Mammary epithelial cell (primary cell): ENCODE measurements at regions not wholly inside any gene's neighbourhood (a gene's known extent, or its start where the extent isn't known, plus 50 kb on each side); places are given as distances from the start of the nearest gene placed in this dataset.

Experiments used
- EZH2 ChIP-seq: IDR thresholded peaks from 2 replicates; pipeline ENCODE4 v1.6.1; 2012; ENCODE audit warnings: low read length, inconsistent platforms, borderline replicate concordance
- TF ChIP-seq, protein P1 (sequence below), 2 donors: IDR thresholded peaks in 1 of 2; conservative IDR thresholded peaks in 1 of 2; 2 replicates each; pipeline ENCODE4 v1.5.1; 2011 to 2012; ENCODE audit warnings: inconsistent platforms in 2 of 2, low read length in 2 of 2, mild to moderate bottlenecking in 2 of 2, control low read depth in 1 of 2, low read depth in 1 of 2; ENCODE audit not compliant: insufficient read depth in 1 of 2; ENCODE audit errors: extremely low read depth in 1 of 2

DNA sequence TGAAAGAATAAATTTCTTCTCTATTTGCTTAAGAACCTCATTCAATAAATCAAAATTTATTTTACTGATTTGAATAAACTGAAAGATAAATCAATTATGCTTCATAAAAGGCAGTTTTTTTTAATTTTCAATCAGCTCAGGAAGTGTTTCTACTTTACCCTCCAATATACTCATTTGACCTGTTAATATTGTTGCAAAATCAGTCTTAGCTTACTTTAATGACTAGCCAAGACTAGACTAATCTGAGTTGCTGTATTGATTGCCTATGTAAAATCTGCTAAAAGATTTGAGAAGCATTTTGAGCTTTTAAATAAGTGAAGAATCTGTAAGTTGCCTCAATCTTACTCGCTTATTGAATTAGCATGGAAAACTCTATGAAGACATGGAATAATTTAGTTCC lies 179.1 kb upstream of the LYPLAL1 start:
- TF ChIP-seq, protein P1, sequence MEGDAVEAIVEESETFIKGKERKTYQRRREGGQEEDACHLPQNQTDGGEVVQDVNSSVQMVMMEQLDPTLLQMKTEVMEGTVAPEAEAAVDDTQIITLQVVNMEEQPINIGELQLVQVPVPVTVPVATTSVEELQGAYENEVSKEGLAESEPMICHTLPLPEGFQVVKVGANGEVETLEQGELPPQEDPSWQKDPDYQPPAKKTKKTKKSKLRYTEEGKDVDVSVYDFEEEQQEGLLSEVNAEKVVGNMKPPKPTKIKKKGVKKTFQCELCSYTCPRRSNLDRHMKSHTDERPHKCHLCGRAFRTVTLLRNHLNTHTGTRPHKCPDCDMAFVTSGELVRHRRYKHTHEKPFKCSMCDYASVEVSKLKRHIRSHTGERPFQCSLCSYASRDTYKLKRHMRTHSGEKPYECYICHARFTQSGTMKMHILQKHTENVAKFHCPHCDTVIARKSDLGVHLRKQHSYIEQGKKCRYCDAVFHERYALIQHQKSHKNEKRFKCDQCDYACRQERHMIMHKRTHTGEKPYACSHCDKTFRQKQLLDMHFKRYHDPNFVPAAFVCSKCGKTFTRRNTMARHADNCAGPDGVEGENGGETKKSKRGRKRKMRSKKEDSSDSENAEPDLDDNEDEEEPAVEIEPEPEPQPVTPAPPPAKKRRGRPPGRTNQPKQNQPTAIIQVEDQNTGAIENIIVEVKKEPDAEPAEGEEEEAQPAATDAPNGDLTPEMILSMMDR (conservative IDR thresholded peaks at IDR 0.05 in 1 of 2, IDR thresholded peaks at IDR 0.05 in 1 of 2; ENCODE audit: extremely low read depth in 1 of 2, insufficient read depth in 1 of 2, low read depth in 1 of 2, low read length in 2 of 2), result no peak
- no peak for TF ChIP-seq EZH2
